GM12864 (cell line): ENCODE measurements at regions not wholly inside any gene's neighbourhood (a gene's known extent, or its start where the extent isn't known, plus 50 kb on each side); places are given as distances from the start of the nearest gene placed in this dataset.

Experiments used
- DNase-seq: peaks from one replicate; pipeline ENCODE4 v3.0.0-alpha.2; 2011; ENCODE audit warnings: low read depth
- H3K4me3 ChIP-seq: 2 replicates; pipeline ENCODE4 v1.5.1; 2011; ENCODE audit warnings: mild to moderate bottlenecking, low read depth, low read length, control low read depth
- CTCF ChIP-seq: IDR thresholded peaks from 2 replicates; pipeline ENCODE4 v1.5.1; 2011; ENCODE audit warnings: low read depth, mild to moderate bottlenecking, moderate library complexity, low read length, control low read depth, inconsistent platforms; ENCODE audit errors: missing control alignments

GRCh38 chr3:61448378-61448777 is 113.0 kb upstream of the PTPRG start:
- no peak for DNase-seq
- TF ChIP-seq CTCF, result no peak

DNA sequence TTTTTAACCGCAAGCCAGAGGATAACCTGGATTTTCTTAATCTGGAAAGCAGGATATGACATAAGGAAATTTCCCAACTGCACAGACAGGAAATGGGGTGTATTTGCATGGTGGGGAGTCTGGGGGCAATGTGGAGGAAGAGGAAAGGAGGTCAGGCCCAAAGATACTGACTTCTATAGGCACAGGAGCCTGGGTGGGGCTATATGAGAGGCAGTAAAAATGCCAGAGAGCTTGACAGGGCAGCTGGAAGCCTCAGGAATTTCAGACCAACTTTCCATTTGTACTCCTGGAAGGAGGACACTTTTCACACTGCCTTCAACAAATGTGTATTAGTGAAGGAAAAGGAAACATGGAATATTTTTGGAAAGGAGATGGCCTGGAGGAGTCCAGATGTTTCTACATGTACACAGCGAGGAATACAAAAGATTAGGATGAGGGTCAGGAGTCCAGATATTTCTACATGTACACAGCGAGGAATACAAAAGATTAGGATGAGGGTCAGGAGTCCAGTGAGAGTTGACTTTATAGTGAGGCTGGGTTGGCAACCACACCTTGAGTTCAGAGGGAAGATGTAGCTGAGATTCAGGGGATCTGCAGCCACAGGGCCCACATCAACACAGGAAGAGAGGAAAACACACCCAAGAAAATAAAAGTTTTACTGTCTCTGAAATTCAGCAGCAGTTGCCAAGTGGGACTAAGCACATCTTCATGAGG is 111.9 kb upstream of the PTPRG start:
- no peak overlapping the region for H3K4me3 ChIP-seq
- no peak for TF ChIP-seq CTCF
- DNase-seq, result no peak

More at GRCh38 chr3:61448378-61448777, 113.0 kb upstream of the PTPRG start:
- H3K4me3 ChIP-seq, result no peak overlapping the region

DNA sequence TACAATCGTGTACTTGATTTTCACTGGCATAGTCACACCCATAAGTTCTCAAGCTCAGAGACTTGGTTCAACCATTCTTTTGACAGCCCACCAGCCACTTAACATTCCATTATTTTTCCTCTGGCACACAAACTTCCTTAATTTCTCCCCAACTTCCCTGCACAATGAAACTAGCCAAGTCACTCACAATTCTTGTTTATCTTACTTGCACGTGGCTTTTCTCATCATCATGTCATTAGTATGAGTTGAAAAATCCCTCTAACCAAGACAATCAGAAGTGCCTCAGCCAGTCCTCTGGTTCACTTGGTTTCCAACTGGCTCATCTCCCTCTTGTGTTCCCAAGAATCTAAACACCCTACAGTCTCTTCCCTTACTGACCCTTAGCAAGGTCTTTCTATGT is 110.5 kb upstream of the PTPRG start:
- no peak for DNase-seq
- no peak overlapping the region for H3K4me3 ChIP-seq
- no peak for TF ChIP-seq CTCF

DNA sequence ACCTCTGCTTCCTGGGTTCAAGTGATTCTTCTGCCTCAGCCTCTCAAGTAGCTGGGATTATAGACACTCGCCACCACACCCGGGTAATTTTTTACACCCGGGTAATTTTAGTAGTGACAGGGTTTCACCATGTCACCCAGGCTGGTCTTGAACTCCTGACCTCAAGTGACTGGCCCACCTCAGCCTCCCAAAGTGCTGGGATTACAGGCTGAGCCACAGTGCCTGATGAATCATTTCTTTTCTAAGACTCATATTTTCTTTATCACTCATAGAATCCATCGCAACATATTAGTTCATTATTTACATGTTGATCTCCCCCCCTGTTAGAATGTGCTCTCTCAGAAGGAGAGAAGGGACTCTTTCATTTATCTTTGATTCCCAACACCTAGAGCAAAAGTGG is 109.5 kb upstream of the PTPRG start:
- no peak for DNase-seq
- TF ChIP-seq CTCF, result no peak
- no peak overlapping the region for H3K4me3 ChIP-seq

GRCh38 chr3:61452535-61453090 is 108.8 kb upstream of the PTPRG start:
- no peak for TF ChIP-seq CTCF
- no peak overlapping the region for H3K4me3 ChIP-seq
- no peak for DNase-seq

DNA sequence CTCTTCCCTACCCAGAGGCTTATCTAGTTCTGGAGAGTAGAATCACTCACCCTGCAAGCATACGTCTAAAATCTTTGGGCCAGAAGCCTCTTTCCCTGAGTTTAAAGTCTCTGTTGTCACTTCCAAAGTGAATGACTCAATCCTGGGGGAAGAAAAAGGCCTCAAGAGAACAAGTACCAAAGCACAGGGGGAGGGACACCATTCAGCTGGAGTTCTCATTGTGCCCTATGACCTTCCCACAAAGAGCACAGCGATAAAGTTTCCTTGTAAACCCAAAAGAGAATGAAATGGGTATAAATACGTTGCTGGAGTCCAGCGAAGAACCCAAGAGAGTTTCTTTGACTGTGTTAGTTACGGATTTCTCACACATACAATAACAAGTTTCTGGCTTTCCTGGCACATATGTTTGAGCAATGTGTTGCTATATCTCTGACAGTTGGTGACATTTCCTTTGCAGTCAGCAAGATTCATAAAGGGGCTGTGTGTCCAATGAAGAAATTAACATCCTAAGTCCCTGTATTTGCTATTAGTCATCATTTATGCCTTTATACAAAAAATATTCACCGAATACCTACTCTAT is 107.3 kb upstream of the PTPRG start:
- TF ChIP-seq CTCF, result no peak
- no peak for DNase-seq
- H3K4me3 ChIP-seq, result no peak overlapping the region
